Mononuclear cell (primary cell): ENCODE measurements at regions not wholly inside any gene's neighbourhood (a gene's known extent, or its start where the extent isn't known, plus 50 kb on each side); places are given as distances from the start of the nearest gene placed in this dataset.

Experiments
- H3K27me3 ChIP-seq: 2 replicates; pipeline ENCODE4 v1.6.0; 2011; ENCODE audit warnings: low read length, control low read depth; ENCODE audit not compliant: insufficient read depth
- H3K4me1 ChIP-seq: 2 replicates; pipeline ENCODE4 v1.5.1; 2011; ENCODE audit warnings: mild to moderate bottlenecking, low read length, control low read depth; ENCODE audit not compliant: insufficient read depth
- H3K4me3 ChIP-seq: 2 replicates; pipeline ENCODE4 v1.5.1; 2011; ENCODE audit warnings: mild to moderate bottlenecking, low read length, moderate library complexity
- H3K9me3 ChIP-seq: 2 replicates; pipeline ENCODE4 v1.5.1; 2011; ENCODE audit warnings: low read depth, mild to moderate bottlenecking, control low read depth, low read length

DNA sequence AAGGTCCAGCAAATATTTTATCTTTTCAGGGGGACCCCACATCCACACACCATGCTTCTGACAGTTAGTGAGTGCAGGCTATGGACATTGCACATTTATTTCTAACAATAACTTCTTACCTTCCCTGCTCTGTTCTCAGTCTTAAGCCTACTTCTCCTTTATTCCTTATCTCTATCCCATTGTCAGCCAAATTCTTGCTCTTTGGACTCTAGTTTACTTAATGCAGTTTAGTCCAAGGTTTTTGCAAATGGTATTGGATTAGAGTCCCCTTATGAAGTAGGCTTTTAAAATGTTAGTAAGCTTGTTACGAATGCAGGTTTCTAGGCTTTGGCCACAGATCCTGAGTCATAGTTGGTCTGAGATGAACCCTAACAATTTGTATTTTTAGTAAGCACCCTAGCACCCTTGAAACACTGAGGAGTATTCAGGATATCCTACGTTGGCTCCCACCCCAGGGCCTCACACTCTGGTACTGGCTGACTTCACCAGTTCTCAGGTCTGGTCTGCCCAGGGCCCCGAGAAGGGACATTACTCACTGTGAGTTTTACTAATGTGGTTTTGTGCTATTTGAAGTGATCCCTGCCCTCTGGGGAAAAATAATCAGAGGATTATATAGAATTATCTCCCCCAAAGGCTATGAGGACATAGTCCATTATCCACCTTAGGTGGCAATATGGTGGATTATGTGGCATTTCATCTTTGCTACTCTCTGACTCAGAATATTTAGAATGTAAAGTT, 239.5 kb downstream of the TGFB2 start:
- Histone ChIP-seq H3K4me3 (no peak overlapping the region), H3K9me3 (no peaks in the 10 kb centered on the region), H3K27me3 (no peaks in the 10 kb centered on the region), H3K4me1 (no peaks in the 10 kb centered on the region)

DNA sequence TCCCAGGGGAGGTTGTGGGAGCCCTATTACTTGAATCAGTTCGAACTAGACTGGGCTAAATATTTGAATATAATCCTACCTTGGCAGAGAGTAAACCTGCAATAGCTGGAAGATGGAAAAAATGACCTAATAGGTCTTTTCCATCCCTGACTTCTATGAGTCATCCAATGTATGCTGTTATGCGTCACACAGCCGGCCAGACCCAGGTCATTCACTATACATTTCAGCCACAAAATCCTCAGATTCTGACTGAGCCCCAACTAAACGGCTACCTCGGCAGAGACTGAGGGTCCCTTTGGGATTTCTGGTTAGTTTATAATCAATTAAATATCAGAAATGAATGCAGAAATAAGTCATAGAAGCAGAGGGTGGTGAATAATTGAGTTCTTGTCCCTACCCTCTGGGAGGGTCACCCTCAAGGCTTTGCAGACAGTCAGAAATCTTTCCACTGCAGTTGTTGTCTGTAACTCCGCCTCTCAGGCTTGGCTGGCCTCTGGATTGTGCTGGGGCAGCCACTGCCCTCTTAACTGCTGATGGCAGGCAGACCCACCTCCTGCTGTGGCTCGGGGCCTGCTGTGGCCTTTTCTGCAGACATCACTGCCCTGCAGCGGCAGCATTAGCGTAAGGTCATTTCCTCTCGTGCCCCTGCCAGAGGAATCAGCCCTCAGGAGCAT, 240.5 kb downstream of the TGFB2 start:
- Histone ChIP-seq H3K4me1 (no peaks in the 10 kb centered on the region), H3K9me3 (no peaks in the 10 kb centered on the region), H3K4me3 (no peak overlapping the region), H3K27me3 (no peaks in the 10 kb centered on the region)

DNA sequence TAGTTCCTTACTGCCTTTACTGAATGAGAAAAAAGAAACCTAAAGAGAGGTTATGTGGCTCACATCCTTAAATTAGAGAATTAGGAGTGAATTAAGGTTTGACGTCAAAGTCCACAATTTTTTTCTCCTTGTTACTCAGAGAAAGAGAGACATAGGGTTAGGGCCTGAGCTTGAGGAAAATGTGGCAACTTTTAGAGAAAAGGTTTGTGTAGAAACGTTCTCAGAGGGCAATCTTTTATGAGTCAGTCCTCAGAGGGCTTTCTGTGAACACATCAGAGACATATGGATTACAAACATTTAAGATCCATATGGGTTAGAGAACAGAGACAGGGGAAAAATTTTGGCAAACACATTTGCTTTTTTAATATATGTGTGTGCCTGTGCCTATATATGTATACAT, 242.8 kb downstream of the TGFB2 start:
- no peaks in the 10 kb centered on the region for H3K9me3 ChIP-seq
- H3K4me3 ChIP-seq: no peak overlapping the region
- H3K27me3 ChIP-seq: no peaks in the 10 kb centered on the region
- no peaks in the 10 kb centered on the region for H3K4me1 ChIP-seq

DNA sequence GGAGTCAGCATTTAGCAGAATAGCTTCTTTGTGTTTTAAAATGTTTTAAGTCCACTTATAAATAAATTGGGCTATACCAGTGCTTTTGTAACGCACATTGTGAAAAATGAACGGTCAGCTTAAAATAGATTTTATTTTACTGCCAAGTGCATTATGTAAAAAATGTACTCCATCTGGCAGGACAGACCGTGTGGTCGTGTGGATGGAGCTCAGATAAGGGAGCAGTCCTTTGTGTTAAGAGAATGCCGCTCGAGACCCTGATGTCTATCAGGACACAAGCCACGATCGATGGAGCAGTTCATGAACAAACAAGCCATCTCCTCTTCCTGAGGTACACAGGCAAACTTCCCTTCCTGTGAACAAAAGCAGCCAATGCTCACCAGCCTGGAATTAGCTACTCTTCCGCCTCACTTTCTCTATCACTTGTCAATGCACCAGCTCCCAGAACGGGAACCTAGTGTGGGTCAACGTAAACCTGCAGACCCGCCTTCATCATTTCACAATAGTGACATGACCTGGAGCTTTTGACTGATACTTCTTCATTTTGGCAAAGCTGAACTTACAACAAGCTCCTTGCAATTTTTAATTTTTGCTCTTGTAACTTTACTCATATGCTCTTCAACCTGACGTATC, 243.5 kb downstream of the TGFB2 start:
- H3K4me3 ChIP-seq: no peak overlapping the region
- no peaks in the 10 kb centered on the region for H3K27me3 ChIP-seq
- H3K4me1 ChIP-seq: no peaks in the 10 kb centered on the region

DNA sequence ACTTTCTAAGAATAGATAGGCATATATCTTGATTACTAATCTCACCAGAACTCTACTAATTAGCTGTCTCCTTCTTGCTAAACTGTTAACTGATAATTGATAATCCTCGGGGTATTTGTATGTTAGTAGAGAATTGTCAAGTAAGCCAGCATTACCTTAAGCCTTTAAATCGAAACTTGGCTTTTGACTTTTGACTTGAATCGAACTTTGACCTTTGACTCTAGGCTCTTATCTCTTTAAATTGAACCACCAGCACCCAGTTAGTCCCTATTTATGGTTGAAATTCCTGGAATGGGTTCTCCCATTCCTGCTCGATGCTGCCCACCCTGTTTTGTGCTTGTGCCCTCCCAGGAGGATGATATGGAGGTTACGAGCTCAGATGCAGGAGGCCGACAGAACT, 244.4 kb downstream of the TGFB2 start:
- Histone ChIP-seq H3K9me3 (no peaks in the 10 kb centered on the region), H3K27me3 (no peaks in the 10 kb centered on the region), H3K4me3 (no peak overlapping the region), H3K4me1 (no peaks in the 10 kb centered on the region)

More for the DNA sequence above, 243.5 kb downstream of the TGFB2 start:
- H3K9me3 ChIP-seq: no peaks in the 10 kb centered on the region

DNA sequence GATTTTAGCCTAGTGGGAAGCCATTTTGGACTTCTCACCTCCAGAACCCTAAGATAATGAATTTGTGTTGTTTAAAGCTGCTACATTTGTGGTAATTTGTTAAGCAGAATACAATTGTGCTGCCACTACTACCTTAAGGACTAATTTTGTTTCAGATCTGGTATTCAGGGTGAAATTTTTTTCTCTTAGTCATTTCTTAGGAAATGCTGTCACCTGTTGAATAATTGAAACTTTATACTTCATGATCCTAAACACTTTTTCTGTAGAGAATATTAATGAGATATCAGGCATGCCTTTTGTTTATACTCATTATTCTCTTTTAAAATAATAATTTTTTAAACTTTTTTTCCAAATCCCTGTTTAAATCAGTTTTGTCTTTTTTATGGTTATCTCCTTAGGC, 246.8 kb downstream of the TGFB2 start:
- Histone ChIP-seq H3K9me3 (no peaks in the 10 kb centered on the region), H3K4me3 (no peak overlapping the region), H3K4me1 (no peaks in the 10 kb centered on the region), H3K27me3 (no peaks in the 10 kb centered on the region)

DNA sequence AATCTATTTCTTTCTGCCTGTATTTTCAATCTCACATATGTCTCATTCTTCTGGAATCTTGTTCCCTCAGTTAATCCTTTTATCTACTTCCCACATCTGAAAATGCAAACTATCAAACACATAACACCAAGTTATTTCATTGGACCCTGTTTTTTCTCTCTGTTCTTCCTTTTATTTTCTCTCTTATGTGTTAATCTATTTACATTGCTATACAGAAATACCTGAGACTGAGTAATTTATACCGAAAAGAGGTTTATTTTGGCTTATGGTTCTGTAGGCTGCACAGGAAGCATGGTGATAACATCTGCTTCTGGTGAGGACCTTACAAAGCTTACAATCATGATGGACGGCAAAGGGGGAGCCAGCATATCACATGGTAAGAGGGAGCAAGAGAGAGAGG, 247.6 kb downstream of the TGFB2 start:
- Histone ChIP-seq H3K4me3 (no peak overlapping the region), H3K27me3 (no peaks in the 10 kb centered on the region), H3K9me3 (no peaks in the 10 kb centered on the region), H3K4me1 (no peaks in the 10 kb centered on the region)

DNA sequence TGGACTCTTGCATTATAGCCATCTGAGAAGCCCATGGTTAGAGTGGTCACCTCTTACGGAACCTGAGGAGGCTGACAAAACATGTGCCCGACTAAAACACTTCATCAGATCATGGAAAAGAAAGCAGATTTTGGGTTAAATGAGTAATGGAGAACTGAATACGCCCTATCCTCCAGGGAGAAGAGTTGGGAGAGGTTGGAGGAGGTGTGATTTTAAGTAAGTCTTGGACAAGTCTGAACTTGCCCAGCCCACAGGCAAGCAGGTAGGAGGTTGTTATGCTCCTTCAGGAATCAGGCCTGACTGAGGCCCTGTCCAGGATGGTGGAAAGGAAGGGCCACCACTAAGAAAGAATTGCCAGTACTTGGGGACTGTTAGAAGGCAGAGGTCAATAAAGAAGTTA, 255.8 kb downstream of the TGFB2 start:
- no peak overlapping the region for H3K4me3 ChIP-seq
- no peaks in the 10 kb centered on the region for H3K4me1 ChIP-seq
- no peaks in the 10 kb centered on the region for H3K27me3 ChIP-seq
- no peaks in the 10 kb centered on the region for H3K9me3 ChIP-seq

DNA sequence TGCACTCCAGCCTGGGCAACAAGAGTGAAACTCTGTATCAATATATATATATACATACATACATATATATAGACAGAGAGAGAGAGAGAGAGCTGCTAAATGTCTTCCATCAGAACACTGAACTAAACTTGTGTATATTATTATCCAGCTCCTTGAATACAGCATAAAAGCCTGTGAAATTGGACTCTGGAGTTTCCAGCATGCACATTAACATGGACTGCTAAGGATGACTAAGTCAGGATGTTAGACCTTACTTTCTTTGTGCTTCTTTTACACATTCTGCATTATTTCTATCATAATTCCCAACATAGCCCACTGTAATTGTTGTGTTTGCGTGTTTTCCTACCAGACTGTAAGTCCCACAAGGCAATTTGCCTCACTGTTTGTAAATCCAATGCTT, 259.1 kb downstream of the TGFB2 start:
- Histone ChIP-seq H3K27me3 (no peaks in the 10 kb centered on the region), H3K9me3 (no peaks in the 10 kb centered on the region), H3K4me3 (no peak overlapping the region), H3K4me1 (no peaks in the 10 kb centered on the region)

DNA sequence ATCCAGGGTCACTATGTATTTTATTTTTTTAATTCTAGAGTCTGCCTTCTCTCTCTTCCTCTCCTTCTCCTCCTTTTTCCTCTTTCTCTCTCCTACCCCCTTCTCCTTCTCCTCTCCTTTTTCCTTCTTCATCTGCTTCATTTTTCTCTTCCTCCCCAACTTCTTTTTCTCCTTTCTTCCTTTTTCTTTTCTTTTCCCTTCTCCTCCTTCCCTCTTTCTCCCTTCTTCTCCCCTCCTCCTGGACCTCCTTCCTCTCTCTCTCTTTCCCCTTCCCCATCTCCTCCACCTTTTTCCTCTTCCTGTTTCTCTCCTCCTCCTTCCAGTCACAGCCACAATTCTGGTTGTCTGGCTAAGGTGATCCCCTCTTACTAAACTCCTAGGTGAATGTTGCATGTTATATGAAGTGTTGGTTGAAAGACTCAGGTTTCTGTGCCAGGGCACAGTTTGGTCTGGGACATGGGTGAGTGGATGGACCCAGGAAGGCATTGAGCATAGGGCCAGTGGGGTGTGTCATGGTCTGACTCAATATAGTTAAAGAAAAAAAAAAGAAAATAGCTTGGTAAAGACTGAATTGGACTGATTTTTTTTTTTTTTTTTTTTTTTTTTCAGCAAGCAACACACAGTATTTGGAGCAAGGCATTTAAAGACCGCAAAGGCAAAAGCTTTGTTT, 266.9 kb downstream of the TGFB2 start:
- H3K9me3 ChIP-seq: no peaks in the 10 kb centered on the region

DNA sequence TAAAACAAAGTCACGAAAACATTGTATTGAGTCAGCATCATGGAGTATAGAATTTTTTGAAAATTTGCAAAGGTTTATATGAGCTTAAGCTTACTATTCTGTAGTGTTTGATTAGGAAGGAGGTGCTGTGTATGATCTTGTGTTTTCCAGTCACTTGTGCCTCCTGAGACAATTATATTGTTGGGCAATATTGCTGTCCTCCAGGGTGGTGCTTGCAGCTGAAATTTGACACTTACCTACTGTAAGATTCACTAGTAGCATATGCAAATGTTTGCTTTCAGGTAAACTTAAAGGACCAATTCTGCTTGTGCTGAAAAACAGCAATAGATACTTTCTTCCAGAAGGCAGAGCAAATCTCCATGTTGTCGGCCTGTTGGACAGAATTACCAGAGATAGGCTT, 268.0 kb downstream of the TGFB2 start:
- Histone ChIP-seq H3K27me3 (no peaks in the 10 kb centered on the region), H3K4me1 (no peaks in the 10 kb centered on the region), H3K4me3 (no peak overlapping the region), H3K9me3 (no peaks in the 10 kb centered on the region)

More for the DNA sequence above, 266.9 kb downstream of the TGFB2 start:
- H3K4me1 ChIP-seq: no peaks in the 10 kb centered on the region
- H3K4me3 ChIP-seq: no peak overlapping the region
- H3K27me3 ChIP-seq: no peaks in the 10 kb centered on the region

DNA sequence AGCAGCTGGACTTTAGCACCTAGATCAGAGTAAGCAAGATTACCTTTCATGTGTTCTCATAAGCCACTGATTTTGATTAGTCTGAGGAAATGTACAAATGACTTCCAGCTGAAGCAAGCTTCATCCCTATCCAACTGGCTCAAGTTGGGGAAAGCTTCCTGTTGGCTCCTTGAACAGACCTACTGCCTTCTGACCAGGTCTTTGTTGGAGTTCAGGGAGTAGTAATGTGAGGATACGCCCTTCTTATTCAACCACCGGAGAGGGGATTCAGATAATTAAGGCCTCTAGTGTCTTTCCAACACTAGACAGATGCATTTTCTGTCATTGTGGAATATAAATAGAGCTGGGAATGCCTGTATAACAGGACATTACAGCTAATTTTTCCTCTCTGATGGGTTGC, 268.9 kb downstream of the TGFB2 start:
- Histone ChIP-seq H3K4me1 (no peaks in the 10 kb centered on the region), H3K27me3 (no peaks in the 10 kb centered on the region), H3K4me3 (no peak overlapping the region), H3K9me3 (no peaks in the 10 kb centered on the region)

DNA sequence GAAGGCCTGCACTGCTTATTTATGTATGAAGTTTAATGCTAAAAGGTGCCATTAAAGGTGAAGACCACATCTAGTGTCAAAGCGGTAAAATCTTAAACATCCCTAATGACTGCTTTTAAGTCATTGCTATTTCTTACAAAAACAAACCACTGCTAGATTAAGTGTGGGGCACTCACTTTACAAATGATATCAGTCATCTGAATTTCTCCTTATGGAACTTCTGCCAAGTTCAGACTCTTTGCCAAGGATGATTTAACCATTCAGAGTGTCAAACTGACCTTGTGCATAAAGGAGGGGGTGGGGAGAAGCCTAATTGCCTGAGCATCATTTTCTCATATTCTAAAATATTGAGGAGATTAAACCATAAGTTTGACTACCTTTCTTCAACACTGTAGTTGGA, 271.5 kb downstream of the TGFB2 start:
- H3K27me3 ChIP-seq: no peaks in the 10 kb centered on the region
- H3K4me3 ChIP-seq: no peak overlapping the region
- H3K9me3 ChIP-seq: no peaks in the 10 kb centered on the region
- H3K4me1 ChIP-seq: no peaks in the 10 kb centered on the region

DNA sequence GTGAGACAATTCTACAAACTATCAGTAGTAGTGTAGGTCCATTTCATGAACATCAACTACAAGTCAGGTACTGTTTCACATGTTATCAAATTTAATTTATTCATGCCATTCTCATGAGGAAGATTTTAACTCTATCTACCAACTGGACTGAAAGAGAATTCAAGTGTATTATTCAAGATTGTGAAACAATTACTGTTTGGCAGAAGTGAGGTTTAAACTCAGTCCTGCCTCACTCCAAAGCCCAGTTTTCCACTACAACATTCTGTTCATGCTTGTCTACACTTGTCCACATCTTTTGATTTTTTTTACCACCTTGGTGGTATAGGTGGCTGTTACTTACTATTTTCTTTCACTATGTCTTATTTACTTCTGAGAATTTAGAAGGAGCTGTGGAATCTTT, 272.9 kb downstream of the TGFB2 start:
- no peaks in the 10 kb centered on the region for H3K4me1 ChIP-seq
- H3K9me3 ChIP-seq: no peaks in the 10 kb centered on the region
- H3K27me3 ChIP-seq: no peaks in the 10 kb centered on the region
- no peak overlapping the region for H3K4me3 ChIP-seq

DNA sequence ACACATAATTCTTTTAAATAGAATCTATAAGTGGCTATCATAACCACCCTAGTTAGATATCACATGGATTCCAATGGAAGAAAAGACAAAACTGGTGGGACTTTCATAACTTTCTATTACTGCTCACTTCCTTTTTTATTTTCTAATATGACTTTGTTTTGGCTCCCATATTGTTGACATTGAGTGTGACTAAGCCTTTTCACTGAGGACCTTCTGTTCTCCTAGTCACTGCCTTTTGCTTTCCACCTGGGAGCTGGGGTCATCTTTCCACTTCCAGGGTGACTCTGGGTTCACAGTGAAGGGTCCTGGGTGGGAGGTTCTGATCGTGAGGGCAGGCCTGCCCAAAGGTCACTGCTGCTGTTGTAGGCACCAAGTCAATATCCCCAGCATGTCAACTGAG, 275.8 kb downstream of the TGFB2 start:
- Histone ChIP-seq H3K9me3 (no peaks in the 10 kb centered on the region), H3K27me3 (no peaks in the 10 kb centered on the region), H3K4me1 (no peaks in the 10 kb centered on the region), H3K4me3 (no peak overlapping the region)
